K562 (cell line): ENCODE measurements at regions not wholly inside any gene's neighbourhood (a gene's known extent, or its start where the extent isn't known, plus 50 kb on each side); places are given as distances from the start of the nearest gene placed in this dataset.

Source experiments
- CEBPZ ChIP-seq: fragments of 150-350 bp; IDR thresholded peaks from 2 replicates; pipeline ENCODE4 v1.6.1; 2014; ENCODE audit warnings: low read depth, mild to moderate bottlenecking, low read length, borderline replicate concordance
- E4F1 ChIP-seq: fragments of 250-450 bp; sonication (Bioruptor Pico); IDR thresholded peaks from 2 replicates; pipeline ENCODE4 v1.5.0; 2021; ENCODE audit warnings: mild to moderate bottlenecking, borderline replicate concordance
- MGA ChIP-seq: fragments of 450-650 bp; IDR thresholded peaks from 2 replicates; pipeline ENCODE4 v1.6.1; 2016; ENCODE audit warnings: mild to moderate bottlenecking, moderate library complexity
- NFE2L1 ChIP-seq: fragments of 450-650 bp; IDR thresholded peaks from 2 replicates; pipeline ENCODE4 v1.6.1; 2016; ENCODE audit warnings: missing genetic modification characterization, low read depth, mild to moderate bottlenecking, missing compliant biosample characterization, moderate library complexity, borderline replicate concordance
- THAP12 ChIP-seq: fragments of 250-450 bp; sonication (Bioruptor Pico); IDR thresholded peaks from 2 replicates; pipeline ENCODE4 v1.9.0; 2021; ENCODE audit warnings: mild to moderate bottlenecking, inconsistent platforms

- TF ChIP-seq MGA = no peak
- no peak for TF ChIP-seq E4F1
- TF ChIP-seq CEBPZ = no peak
- TF ChIP-seq THAP12 (CRISPR knock-in tag) = no peak
- no peak for TF ChIP-seq NFE2L1 (tag)
Observed at GRCh38 chr1:24995661-24996060, 65.6 kb upstream of the RUNX3 start (continued).
